ENCODE measurements at regions not wholly inside any gene's neighbourhood (a gene's known extent, or its start where the extent isn't known, plus 50 kb on each side); places are given as distances from the start of the nearest gene placed in this dataset.
"Not testable (repeated sequence)": the region's sequence is repeated elsewhere in the genome, so short reads cannot be mapped to it uniquely, and the experiment has no call there.

DNA sequence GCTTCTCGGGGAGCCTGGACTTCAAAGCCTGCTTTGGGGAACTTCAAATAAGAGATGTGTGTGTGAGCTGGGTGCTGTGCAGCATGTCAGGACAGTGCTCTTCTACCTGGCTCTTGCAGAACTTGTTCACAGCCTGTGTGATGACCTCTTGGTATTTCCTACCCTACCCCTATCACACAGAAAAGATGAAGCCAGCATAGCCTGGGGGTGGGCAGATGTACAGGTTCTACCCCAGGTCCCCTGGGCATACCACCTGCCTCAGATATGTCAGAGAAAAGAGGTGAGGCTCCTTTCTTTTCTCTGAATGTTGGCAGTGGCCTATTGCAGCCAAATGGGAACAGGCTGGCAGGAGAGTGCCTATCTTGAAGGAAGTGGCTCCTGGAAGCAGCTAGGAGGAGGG is 111.7 kb upstream of the ALG10B start:
- intact Hi-C loops (cut with DNase I): no loop called here
- no peak for ATAC-seq (ENCODE audit: poor library complexity)
- DNase-seq: no peak

DNA sequence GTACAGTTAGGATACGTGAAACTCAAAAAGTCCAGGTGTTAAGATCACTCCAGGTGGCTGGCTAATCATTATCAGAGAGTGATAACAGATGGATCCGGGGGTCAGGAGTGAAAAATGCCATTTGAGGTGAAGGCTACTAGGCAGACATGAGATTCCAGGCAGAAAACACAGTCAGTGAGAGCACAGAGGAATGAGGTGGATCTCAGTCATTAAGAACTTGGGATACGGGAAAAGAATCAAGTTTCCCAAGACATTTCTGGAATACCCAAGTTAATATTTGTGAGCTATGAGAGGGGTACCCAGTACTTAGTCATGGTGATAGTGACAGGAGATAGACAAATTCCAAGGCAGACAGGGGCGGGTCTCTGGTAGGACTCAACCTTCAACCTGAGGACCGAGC is 94.6 kb upstream of the ALG10B start:
- intact Hi-C loops (cut with DNase I): no loop called here

DNA sequence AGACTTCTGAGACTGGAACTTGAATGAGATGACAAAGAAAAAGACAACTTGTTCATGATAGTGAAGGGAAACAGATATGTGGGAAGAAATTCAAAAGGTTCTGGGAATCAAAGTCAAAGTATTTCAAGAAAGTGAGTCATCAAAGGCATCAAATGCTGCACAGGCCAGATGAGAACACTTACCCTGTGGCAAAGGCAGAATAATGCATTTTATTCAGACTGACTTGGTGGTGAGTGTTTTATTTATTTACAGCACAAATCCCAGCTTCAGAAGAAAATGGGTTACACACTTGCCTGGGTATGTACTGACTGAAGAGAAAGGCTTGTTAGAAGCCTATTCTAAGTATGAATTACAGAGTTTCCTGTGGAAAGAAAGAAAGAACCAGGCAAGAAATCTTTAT is 78.2 kb upstream of the ALG10B start:
- DNase-seq; intact Hi-C loops (cut with DNase I); ATAC-seq (ENCODE audit: poor library complexity): not testable (repeated sequence)

More for the DNA sequence above, 94.6 kb upstream of the ALG10B start:
- ATAC-seq (ENCODE audit: poor library complexity) (no peak), DNase-seq (no peak)

DNA sequence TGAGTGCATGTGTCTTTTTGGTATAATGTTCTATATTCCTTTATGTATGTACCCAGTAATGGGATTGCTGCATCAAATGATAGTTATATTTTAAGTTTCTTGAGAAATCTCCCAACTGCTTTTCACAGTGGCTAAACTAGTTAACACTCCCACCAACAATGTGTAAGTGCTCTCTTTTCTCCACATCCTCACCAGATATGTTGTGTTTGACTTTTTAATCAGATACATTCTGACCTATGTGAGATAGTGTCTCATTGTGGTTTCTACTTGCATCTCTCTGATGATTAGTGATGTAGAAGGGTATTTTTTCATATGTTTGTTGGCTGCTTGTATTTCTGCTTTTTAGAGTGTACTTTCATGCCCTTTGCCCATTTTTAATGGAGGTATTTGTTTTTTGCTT is 62.8 kb upstream of the ALG10B start:
- DNase-seq (no peak), ATAC-seq (ENCODE audit: poor library complexity) (no peak)

DNA sequence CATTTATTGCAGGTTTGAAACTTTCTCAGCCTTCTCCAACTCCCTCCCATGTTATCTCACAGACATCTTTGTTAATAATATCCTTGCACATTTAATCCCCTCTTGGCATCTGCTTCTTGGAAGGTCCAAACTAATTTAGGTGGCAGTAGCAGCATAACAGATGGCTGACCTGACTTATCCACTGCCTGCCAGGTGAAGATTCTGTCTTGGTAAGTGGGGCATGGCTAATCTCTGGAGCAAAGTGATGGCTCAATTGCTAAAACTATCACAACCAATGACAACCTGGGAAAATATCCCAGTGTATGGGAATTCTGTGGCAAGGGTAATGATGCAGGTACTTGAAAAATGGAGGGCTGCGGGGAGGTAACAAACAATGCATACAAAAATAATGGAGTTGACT is 58.2 kb upstream of the ALG10B start:
- ATAC-seq (ENCODE audit: poor library complexity) (no peak), DNase-seq (no peak)
- intact Hi-C loops (cut with DNase I): no loop called here

More for the DNA sequence above, 62.8 kb upstream of the ALG10B start:
- intact Hi-C loops (cut with DNase I): no loop called here
